ENCODE measurements at regions not wholly inside any gene's neighbourhood (a gene's known extent, or its start where the extent isn't known, plus 50 kb on each side); places are given as distances from the start of the nearest gene placed in this dataset.
"Not testable (repeated sequence)": the region's sequence is repeated elsewhere in the genome, so short reads cannot be mapped to it uniquely, and the experiment has no call there.

DNA sequence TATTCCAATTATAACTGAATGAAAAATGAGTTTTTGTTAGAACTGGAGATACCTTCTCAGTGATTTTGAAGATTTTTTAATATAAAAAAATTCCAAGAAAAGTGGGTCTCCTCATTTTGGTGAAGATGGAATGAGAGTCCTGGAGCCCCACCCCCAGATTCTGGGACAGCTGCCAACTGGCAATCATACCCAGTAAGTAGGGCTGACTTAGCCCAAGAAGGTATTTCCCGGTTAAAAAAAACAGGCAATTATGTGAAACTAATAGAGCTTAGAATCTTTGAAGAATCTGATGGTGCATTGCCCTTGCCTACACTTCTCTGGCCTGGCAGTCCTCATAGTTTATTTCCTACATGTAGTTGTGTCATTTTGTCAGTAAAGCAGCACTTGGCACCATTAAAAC lies 52.8 kb upstream of the VWDE start:
- in situ Hi-C loops (cut with HindIII; ENCODE audit: low pct_unique_long_range_greater_than_20kb, low sequenced_read_pairs) = no loop called here
- no peak for DNase-seq (ENCODE audit: low read depth)

DNA sequence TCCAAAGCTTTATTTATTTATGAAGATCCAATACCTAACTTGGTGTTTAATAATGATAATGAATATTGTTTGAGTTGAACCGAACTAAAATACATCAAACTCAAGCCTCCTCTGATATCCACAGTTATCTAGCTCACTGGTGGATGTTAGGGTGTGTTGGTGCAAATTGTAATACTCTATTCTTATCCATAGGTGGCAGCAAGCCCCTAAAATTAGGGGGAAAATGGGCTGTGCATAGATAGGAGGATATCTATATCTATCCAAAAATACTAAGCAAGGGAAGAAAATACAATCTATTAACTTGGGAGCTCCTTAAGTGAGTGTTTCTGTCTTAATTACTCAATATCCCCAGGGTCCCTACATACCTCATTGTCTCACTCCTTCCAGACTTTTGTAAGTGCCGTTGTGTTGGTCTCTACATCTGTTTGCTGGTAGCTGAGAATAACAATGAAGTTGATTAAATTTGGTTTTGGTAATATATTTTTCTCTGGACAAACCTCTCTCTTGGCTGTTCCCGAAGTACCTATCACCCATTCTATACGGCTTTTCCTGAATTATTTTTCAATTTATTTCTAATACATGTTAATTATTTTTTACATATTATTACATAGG lies 55.0 kb upstream of the VWDE start:
- in situ Hi-C loops (cut with HindIII; ENCODE audit: low pct_unique_long_range_greater_than_20kb, low sequenced_read_pairs) = no loop called here
- DNase-seq (ENCODE audit: low read depth) = peak; percentile 43

DNA sequence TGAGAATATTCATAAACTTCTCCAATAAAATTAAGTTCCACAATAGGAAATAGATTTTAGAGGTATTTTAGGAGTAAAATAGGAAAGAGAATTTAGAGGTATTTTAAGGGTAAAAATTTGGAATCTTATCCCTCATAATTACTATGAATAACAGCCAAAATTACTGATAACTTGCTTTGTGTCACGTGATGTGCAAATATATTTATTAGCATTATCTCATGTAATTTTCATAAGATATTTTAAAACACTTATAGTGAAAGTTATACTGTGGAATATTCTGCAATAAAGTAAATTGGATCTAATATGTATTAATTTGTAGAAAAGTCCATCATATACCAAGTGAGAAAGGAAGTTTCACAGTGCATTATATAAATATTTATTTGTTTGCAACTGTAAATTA lies 64.2 kb upstream of the VWDE start:
- no peak for DNase-seq (ENCODE audit: low read depth)
- in situ Hi-C loops (cut with HindIII; ENCODE audit: low pct_unique_long_range_greater_than_20kb, low sequenced_read_pairs) = no loop called here

DNA sequence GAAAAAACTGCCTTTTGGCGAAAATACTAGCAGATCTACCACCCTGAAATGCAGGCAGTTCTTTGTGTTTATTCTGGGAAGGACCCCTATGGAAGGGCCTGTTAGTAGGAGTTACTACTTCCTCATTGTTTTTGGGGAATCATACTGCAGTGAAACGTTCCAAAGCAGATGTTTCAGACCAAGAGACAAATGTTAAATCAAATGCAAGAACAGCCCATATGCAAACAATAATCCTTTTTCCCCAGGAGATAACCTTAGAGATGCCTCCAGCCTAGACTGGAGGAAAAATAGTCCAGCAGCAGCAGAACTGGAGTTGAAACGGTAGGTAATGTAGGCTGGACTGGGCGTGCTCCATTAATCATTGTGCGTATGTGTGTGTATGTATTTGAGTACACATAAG lies 65.9 kb upstream of the VWDE start:
- in situ Hi-C loops (cut with HindIII; ENCODE audit: low pct_unique_long_range_greater_than_20kb, low sequenced_read_pairs) = no loop called here

DNA sequence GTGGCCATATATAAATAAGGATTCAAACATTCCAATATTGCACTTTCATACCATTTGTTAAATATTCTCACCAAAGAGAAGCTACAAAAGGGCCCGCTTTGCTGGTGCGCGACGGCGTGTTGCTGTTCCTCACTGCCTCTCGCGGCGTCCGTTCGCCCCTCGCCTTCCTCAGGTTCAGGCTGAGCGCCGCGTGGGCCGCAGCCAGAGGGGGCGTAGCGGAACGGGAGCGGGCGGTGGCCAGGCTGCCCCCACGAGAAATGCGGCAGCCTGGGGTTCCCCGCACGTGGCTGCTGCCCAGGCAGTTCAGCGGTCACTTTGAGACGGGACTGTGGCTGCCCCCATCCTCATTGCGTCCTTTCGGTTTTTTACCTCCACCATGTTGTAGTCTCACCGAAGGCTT lies 67.3 kb upstream of the VWDE start:
- in situ Hi-C loops (cut with HindIII; ENCODE audit: low pct_unique_long_range_greater_than_20kb, low sequenced_read_pairs) = no loop called here

More for the DNA sequence above, 65.9 kb upstream of the VWDE start:
- DNase-seq (ENCODE audit: low read depth) = no peak

DNA sequence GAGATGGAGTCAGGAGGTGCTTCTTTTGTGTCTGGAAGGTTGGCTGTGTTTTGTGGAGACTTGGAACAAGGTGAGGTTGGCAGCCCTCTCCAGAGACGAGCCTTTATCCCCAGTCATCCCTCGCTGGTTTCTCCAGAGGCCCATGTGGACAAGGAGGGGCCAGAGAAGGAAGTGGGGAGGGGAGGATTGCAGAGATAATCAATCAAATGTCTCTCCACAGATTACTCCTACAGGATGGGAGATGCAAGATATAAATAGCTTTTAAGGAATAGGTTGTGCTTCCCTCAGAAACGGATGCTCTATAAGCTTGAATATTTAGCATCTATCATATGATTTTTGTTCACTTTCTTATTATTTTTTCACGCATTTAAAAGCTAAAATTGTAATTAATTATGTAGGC lies 70.4 kb upstream of the VWDE start:
- in situ Hi-C loops (cut with HindIII; ENCODE audit: low pct_unique_long_range_greater_than_20kb, low sequenced_read_pairs) = no loop called here
- DNase-seq (ENCODE audit: low read depth) = no peak

More for the DNA sequence above, 67.3 kb upstream of the VWDE start:
- no peak for DNase-seq (ENCODE audit: low read depth)

DNA sequence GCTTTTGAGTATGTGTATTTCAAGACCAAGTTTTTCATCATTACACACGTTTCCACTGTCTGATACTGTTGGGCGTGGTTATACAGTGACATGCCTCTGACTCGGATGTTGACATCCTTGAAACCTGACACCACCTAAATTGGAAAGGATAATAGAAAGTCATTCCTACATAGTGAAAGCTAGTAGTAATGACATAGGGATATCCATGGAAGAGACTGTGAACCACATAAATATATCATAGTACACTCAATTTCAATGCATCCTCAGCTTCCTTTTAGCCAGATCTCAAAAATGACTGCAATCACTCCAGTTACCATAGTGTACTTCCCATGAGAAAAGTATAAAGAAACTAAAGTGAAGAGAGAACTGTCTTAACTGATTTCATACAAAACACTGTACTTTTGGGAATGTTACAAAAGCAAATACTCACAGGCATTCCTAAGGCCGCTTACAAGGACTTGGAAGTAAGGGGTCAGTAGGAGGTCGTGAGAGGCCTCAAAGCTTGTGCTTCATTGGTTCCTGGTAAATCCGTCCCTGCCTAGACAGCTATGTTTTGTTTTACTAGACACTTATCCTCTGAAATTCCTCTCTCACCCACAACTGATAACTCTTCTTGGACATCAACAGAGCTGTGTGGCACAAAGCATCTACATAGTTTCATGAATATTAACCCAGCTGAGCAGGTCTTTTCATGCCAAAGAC lies 71.8 kb upstream of the VWDE start:
- DNase-seq (ENCODE audit: low read depth) = peak; percentile 38
- in situ Hi-C loops (cut with HindIII; ENCODE audit: low pct_unique_long_range_greater_than_20kb, low sequenced_read_pairs) = no loop called here

DNA sequence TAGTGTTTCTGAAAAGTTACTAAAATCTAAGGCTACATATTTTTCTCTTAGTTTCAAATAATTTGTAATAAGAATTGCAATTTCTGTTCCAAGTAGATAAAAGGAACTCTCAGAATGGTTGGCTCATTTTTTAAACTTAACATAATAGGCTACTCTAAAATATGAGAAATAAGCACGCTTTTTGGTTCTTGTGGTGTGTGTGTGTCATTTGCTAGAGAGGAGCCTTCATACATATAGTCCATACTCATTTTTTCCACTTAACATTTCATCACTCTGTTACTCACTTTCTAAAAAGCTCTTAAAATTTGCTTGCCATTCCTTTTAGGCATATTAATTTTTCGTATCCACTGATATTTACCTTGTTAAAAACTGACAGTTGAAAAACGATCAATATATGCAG lies 74.0 kb upstream of the VWDE start:
- DNase-seq (ENCODE audit: low read depth) = no peak
- in situ Hi-C loops (cut with HindIII; ENCODE audit: low pct_unique_long_range_greater_than_20kb, low sequenced_read_pairs) = no loop called here

DNA sequence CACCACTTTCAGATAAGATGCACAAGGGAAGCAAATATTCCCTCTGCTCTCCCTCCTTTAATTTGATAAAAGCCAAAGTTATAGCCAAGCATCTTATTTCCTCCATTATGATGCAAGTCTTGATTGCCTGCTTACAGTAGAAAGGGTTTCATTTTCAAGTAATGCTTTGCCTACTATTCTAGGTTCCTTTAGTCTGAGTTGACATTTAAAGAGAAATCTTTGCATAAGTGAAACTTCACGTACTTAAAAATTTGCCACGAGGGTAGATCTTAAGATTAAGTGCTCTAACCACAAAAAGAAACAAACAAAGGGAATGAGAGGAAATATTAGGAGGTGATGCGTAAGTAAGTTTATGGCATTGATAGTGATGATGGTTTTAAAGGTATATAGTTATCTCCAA lies 78.1 kb upstream of the VWDE start:
- in situ Hi-C loops (cut with HindIII; ENCODE audit: low pct_unique_long_range_greater_than_20kb, low sequenced_read_pairs) = no loop called here
- no peak for DNase-seq (ENCODE audit: low read depth)

DNA sequence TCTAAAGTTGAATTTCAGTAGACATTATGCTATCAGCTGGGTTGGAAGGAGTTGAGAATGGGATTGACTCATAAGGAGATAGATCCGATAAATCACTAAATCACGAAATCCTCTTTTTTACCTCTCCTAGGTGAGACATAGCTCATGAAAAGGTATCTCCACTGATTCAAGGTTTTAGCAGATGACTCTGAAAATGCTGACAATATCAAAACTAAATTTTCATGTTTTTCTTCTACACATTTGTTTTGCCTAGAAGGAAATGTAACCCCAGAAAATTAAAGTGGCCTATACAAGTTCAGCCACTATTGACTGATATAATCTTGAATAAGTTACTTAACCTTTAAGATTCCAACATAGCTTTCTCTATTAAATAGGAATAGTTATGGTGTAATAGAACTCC lies 82.2 kb upstream of the VWDE start:
- DNase-seq (ENCODE audit: low read depth) = no peak
- in situ Hi-C loops (cut with HindIII; ENCODE audit: low pct_unique_long_range_greater_than_20kb, low sequenced_read_pairs) = no loop called here

DNA sequence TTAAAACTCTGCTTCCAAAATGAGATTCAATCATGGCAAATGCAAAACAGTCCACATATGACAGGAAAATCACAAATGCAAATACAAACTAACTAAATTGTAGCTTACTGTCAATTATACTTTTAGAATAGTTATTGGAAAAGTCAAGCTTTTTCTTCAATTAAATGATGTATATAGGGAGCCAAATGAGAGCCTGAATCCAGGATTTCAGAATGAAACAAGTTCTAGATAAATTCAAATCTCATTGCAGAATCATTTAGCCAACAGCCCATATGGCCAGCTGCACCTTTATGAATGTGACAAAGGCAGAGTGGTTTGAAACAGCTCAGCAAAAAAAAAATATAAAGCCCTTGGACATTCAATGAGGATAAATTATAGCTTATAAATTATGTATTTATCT lies 82.2 kb upstream of the SCIN start:
- no peak for DNase-seq (ENCODE audit: low read depth)
- in situ Hi-C loops (cut with HindIII; ENCODE audit: low pct_unique_long_range_greater_than_20kb, low sequenced_read_pairs) = no loop called here

DNA sequence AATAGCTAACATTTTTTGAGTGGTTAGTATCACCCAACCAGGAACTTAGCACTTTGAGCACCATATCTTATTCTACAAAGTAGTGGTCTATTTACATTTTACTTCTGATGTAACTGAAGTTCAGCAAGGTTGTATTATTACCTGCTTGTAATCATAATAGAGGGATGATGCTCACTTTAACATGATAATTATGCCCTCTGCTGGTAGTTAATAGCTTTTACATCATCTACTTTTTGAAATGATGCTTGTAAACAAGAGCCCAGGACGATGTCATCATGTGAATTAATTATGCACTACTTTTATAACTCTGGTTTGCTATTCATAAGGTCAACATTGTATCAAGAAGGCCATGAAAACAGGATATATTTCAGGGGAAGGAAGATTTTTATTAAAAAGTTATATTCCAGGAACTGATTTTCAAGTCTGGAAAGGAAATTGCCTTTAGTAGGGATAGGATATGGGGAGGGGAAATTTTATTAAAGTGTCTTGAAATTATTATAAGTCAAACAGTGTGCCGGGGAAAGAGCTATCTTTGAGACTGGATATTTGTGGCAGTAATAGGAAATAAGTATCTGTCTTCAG lies 80.3 kb upstream of the SCIN start:
- peak; percentile 30 for DNase-seq (ENCODE audit: low read depth)
- in situ Hi-C loops (cut with HindIII; ENCODE audit: low pct_unique_long_range_greater_than_20kb, low sequenced_read_pairs) = no loop called here

DNA sequence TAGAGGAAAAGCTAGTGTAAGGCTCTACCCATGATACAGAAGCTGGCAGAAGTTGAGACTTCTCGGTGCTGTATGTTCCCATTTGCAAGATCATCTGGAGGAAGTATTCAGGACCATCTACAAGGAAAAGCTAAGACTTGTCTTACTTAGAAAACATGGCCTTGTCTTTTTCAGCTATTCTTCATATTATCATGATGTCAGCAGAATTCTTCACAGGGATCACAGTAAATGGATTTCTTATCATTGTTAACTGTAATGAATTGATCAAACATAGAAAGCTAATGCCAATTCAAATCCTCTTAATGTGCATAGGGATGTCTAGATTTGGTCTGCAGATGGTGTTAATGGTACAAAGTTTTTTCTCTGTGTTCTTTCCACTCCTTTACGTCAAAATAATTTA lies 79.6 kb upstream of the SCIN start:
- in situ Hi-C loops (cut with HindIII; ENCODE audit: low pct_unique_long_range_greater_than_20kb, low sequenced_read_pairs) = no loop called here
- no peak for DNase-seq (ENCODE audit: low read depth)

DNA sequence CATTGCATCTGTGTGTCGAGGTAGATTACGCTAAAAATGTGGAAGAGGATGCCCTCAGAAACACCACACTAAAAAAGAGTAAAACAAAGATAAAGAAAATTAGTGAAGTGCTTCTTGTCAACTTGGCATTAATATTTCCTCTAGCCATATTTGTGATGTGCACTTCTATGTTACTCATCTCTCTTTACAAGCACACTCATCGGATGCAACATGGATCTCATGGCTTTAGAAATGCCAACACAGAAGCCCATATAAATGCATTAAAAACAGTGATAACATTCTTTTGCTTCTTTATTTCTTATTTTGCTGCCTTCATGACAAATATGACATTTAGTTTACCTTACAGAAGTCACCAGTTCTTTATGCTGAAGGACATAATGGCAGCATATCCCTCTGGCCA lies 79.0 kb upstream of the SCIN start:
- in situ Hi-C loops (cut with HindIII; ENCODE audit: low pct_unique_long_range_greater_than_20kb, low sequenced_read_pairs) = no loop called here

DNA sequence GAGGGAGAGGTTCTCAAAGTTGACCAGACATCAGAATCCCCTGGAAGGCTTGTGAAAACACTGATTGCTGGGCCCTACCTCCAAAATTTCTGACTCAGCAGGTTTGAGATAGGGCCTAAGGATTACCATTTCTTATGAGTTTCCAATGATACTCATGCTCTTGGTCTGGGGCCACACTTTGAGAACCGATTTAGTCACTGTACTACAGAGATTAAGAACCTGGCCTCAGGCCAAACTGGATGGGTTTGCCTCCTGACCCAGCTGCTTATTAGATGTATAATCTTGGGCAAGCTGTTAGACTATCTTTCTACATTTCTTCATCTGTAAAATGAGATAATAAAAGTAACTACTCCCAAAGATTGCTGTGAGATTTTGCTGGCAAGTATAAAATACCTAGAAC lies 77.1 kb upstream of the SCIN start:
- DNase-seq (ENCODE audit: low read depth) = no peak
- in situ Hi-C loops (cut with HindIII; ENCODE audit: low pct_unique_long_range_greater_than_20kb, low sequenced_read_pairs) = no loop called here

More for the DNA sequence above, 79.0 kb upstream of the SCIN start:
- DNase-seq (ENCODE audit: low read depth) = no peak

DNA sequence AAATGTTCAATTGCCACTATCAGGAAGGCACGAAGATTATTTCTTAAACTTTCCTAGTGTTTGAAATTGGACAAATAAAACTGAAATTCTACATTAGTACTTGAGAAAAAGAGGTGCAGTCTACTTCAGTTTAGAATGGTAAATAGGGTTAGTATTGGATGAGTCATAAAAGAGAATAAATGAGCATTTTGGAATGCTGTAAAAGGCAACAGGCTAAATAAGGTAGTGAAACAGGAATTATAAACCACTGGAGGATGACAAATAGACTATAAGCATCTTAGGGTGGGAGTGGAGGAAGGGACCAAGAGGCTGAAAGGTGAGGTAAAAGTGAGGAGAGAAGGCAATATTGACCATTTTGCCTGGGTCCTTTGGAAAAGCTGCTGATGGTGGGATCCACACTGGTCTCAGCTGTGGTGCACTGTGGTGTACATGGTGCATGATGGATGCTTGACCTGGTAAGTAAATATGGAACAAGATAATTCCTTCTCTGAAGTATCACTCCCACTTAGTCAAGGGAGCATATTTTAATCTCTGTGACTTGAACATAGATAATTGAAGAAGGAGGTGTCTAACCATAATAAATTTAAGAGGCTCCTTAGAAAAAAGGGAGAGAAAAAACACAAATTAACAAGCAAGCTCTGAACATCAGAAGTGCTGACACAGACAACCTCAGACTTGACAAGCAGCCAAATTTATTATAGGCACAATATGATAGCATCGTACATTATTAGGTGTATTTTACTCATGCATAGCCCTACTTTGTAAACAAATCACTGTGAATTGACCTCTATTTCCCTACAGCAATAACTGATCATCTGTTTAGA lies 76.4 kb upstream of the SCIN start:
- DNase-seq (ENCODE audit: low read depth) = no peak
- in situ Hi-C loops (cut with HindIII; ENCODE audit: low pct_unique_long_range_greater_than_20kb, low sequenced_read_pairs) = no loop called here

DNA sequence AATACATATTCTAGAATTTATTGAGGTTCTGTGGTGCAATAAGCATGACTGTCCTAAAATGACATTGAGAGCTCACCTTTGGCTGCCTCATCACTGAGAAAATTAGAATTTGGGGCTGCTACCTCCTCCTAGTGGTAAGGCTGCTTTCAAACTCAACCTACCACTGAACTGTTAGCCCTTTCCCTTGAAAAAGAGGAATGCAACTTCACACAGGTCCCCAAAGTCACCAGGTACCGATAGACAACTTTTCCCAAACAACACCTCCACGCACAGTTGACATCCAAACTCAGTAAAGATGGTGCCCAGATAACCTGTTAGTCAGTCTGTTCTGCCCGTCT lies 75.9 kb upstream of the SCIN start:
- DNase-seq (ENCODE audit: low read depth) = no peak
- in situ Hi-C loops (cut with HindIII; ENCODE audit: low pct_unique_long_range_greater_than_20kb, low sequenced_read_pairs) = no loop called here

DNA sequence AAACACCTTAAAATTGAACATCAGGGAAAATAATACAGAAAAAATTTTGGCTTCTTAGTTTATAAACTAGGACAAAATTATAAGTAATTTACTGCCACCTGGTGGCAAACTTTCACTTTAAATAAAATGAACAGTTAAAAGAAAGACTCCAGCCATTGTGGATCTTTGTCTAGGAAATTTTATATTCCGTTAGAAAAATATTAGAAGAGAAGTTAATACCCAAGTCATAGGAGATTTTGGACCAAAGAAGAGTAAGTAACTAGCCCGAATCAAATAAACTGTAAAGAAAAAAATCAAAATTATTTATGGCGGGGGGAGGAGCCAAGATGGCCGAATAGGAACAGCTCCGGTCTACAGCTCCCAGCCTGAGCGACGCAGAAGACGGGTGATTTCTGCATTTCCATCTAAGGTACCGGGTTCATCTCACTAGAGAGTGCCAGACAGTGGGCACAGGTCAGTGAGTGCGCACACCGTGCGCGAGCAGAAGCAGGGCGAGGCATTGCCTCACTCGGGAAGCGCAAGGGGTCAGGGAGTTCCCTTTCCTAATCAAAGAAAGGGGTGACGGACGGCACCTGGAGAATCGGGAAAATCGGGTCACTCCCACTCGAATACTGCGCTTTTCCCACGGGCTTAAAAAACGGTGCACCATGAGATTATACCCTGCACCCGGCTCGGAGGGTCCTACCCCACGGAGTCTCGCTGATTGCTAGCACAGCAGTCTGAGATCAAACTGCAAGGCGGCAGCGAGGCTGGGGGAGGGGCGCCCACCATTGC lies 73.4 kb upstream of the SCIN start:
- in situ Hi-C loops (cut with HindIII; ENCODE audit: low pct_unique_long_range_greater_than_20kb, low sequenced_read_pairs) = not testable (repeated sequence)
- DNase-seq (ENCODE audit: low read depth) = peak; percentile 74

DNA sequence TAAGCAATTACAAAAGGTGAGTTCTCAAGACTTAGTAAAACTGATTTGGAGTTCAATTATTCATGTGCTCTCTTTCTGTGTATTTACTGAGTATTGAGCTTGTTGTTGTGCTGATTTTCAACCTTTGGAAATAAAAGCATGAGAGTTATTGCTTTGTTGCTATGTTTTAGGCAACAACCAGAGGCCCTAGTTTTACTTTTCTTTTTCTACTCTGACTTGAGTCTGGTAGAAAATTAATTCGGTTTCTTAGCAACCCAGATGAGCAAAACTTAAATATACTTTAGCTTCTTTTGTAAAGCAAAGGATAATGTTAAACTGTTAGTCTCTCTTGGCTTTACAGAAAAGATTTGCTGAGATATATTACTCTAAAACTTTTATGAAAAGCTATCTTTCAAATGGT lies 66.4 kb upstream of the SCIN start:
- DNase-seq (ENCODE audit: low read depth) = no peak
- in situ Hi-C loops (cut with HindIII; ENCODE audit: low pct_unique_long_range_greater_than_20kb, low sequenced_read_pairs) = no loop called here

All from Caki2 (cell line).